ENCODE measurements at regions not wholly inside any gene's neighbourhood (a gene's known extent, or its start where the extent isn't known, plus 50 kb on each side); places are given as distances from the start of the nearest gene placed in this dataset.

DNA sequence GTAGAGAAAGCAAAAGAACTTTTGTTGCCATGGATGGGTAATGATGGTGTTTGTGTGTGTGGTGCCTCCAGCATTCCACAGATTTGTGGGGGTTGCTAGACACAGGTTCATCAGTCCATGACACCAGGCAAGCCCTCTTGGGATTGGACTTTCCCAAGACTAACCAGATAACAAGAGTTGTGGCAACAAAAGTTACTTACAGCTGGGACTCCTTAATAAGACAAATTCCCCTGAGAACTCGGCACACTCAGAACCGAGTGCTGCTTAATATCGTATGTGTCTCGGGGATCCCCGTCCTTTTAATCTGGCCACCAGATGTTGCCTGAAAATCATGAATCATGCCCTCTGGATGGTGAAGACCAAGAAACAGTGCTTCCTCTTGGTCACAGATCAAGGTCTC is 193.3 kb downstream of the AJAP1 start:
- H3K9me3 Mint-ChIP-seq: peaks cover 4% of the 10 kb centered on the region
- DNase-seq (no peak), ATAC-seq (no peak)
- peaks cover 3% of the 10 kb centered on the region for H3K27me3 Mint-ChIP-seq
- no peak overlapping the region for H3K4me3 Mint-ChIP-seq
- H3K27ac Mint-ChIP-seq: no peak overlapping the region
- H3K36me3 Mint-ChIP-seq (ENCODE audit: low read depth): no peaks in the 10 kb centered on the region
- no peaks in the 10 kb centered on the region for H3K4me1 Mint-ChIP-seq
